ENCODE measurements at regions not wholly inside any gene's neighbourhood (a gene's known extent, or its start where the extent isn't known, plus 50 kb on each side); places are given as distances from the start of the nearest gene placed in this dataset.
A peak's percentile ranks its signal among the peaks of the same experiment; 100 is the strongest.

GRCh38 chr9:1231998-1232919 is 182.1 kb downstream of the DMRT2 start:
- H3K4me1 Mint-ChIP-seq: peaks cover 11% of the 10 kb centered on the region
- peaks cover 4% of the 10 kb centered on the region for H3K9me3 Mint-ChIP-seq
- no peak for TF ChIP-seq CTCF (IDR thresholded peaks at IDR 0.05; ENCODE audit: unreplicated experiment)
- peak overlapping the region; percentile 84 for H3K27ac Mint-ChIP-seq
- H3K36me3 Mint-ChIP-seq: no peaks in the 10 kb centered on the region
- no peak for DNase-seq (ENCODE audit: low spot score in 2 of 2, unreplicated experiment in 2 of 2)
- no peak overlapping the region for H3K4me3 Mint-ChIP-seq
- H3K27me3 Mint-ChIP-seq (ENCODE audit: low read depth): no peaks in the 10 kb centered on the region

GRCh38 chr9:1233568-1233967 is 183.4 kb downstream of the DMRT2 start:
- DNase-seq (ENCODE audit: low spot score in 2 of 2, unreplicated experiment in 2 of 2): no peak
- no peaks in the 10 kb centered on the region for H3K27me3 Mint-ChIP-seq (ENCODE audit: low read depth)
- no peaks in the 10 kb centered on the region for H3K36me3 Mint-ChIP-seq
- H3K9me3 Mint-ChIP-seq: peaks cover 4% of the 10 kb centered on the region
- H3K4me3 Mint-ChIP-seq: no peak overlapping the region
- peaks cover 11% of the 10 kb centered on the region for H3K4me1 Mint-ChIP-seq
- H3K27ac Mint-ChIP-seq: no peak overlapping the region
- no peak for TF ChIP-seq CTCF (IDR thresholded peaks at IDR 0.05; ENCODE audit: unreplicated experiment)

- no peak for DNase-seq (ENCODE audit: low spot score in 2 of 2, unreplicated experiment in 2 of 2)
- Mint-ChIP-seq H3K4me3 (no peak overlapping the region), H3K4me1 (peaks cover 11% of the 10 kb centered on the region), H3K36me3 (no peaks in the 10 kb centered on the region), H3K27ac (no peak overlapping the region), H3K27me3 (ENCODE audit: low read depth) (peaks cover under 1% of the 10 kb centered on the region), H3K9me3 (peaks cover 4% of the 10 kb centered on the region)
- no peak for TF ChIP-seq CTCF (IDR thresholded peaks at IDR 0.05; ENCODE audit: unreplicated experiment)
Observed at GRCh38 chr9:1235650-1236049, 185.5 kb downstream of the DMRT2 start.

GRCh38 chr9:1236061-1236460 is 185.9 kb downstream of the DMRT2 start:
- no peak overlapping the region for H3K4me3 Mint-ChIP-seq
- H3K36me3 Mint-ChIP-seq: no peaks in the 10 kb centered on the region
- peaks cover 2% of the 10 kb centered on the region for H3K27me3 Mint-ChIP-seq (ENCODE audit: low read depth)
- no peak for DNase-seq (ENCODE audit: low spot score in 2 of 2, unreplicated experiment in 2 of 2)
- peaks cover 4% of the 10 kb centered on the region for H3K9me3 Mint-ChIP-seq
- H3K27ac Mint-ChIP-seq: no peak overlapping the region
- H3K4me1 Mint-ChIP-seq: peaks cover 11% of the 10 kb centered on the region
- TF ChIP-seq CTCF (IDR thresholded peaks at IDR 0.05; ENCODE audit: unreplicated experiment): no peak

DNA sequence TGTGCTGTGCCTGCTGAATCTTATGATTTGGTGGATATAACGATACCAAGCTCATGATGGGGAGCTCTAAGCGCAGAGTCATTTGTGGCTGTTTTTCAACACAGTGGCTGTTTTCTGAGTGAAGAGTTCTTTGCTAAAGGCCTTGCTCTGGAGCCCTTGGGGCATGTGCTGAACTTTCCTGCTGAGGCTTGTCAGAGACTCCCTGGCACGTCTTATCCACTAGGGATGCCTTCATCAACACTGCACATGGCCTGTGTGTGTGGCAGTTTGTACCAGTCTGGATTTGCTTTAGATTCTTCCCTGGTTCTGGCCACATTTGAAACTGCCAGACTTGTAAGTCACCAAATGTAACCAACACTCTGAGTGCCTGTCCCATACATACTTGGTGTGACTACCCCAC is 188.2 kb downstream of the DMRT2 start:
- Mint-ChIP-seq H3K27me3 (ENCODE audit: low read depth) (peaks cover 2% of the 10 kb centered on the region), H3K4me1 (peaks cover 4% of the 10 kb centered on the region), H3K36me3 (no peaks in the 10 kb centered on the region), H3K4me3 (no peak overlapping the region), H3K27ac (no peak overlapping the region), H3K9me3 (peaks cover 4% of the 10 kb centered on the region)
- DNase-seq (ENCODE audit: low spot score in 2 of 2, unreplicated experiment in 2 of 2): no peak
- TF ChIP-seq CTCF (IDR thresholded peaks at IDR 0.05; ENCODE audit: unreplicated experiment): no peak

All from mesothelial cell of epicardium (in vitro differentiated cells).